ENCODE measurements at regions not wholly inside any gene's neighbourhood (a gene's known extent, or its start where the extent isn't known, plus 50 kb on each side); places are given as distances from the start of the nearest gene placed in this dataset.

DNA sequence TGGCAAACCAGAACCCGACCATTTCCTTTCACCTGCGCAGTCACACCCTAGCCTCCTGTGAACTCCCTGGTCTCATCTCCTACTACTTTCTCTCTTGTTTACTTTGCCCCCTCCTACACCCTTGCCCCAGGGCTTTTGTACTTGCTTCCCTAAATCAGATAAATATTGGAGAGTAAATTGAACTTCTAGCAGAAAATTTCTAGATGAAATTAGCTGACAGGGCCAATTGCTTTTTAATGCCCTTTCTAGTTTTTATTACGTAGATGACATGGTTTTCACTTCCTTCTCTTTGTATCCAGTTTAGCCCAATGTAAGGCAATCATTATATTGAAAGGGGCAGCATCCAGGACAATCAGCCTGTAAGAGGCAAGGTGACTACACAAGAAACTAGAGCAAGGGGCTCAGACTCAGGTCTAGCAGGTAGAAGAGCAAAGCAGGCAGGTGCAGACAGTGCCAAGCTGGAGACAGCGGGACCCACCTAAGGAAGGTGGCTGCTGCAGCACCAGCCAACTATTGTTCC lies 56.2 kb upstream of the TOPAZ1 start:
- intact Hi-C loops (cut with DNase I): no loop called here
- TF ChIP-seq, protein P1, sequence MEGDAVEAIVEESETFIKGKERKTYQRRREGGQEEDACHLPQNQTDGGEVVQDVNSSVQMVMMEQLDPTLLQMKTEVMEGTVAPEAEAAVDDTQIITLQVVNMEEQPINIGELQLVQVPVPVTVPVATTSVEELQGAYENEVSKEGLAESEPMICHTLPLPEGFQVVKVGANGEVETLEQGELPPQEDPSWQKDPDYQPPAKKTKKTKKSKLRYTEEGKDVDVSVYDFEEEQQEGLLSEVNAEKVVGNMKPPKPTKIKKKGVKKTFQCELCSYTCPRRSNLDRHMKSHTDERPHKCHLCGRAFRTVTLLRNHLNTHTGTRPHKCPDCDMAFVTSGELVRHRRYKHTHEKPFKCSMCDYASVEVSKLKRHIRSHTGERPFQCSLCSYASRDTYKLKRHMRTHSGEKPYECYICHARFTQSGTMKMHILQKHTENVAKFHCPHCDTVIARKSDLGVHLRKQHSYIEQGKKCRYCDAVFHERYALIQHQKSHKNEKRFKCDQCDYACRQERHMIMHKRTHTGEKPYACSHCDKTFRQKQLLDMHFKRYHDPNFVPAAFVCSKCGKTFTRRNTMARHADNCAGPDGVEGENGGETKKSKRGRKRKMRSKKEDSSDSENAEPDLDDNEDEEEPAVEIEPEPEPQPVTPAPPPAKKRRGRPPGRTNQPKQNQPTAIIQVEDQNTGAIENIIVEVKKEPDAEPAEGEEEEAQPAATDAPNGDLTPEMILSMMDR (IDR thresholded peaks at IDR 0.05): no peak
- Histone ChIP-seq H3K27ac (no peak overlapping the region), H3K4me1 (no peaks in the 10 kb centered on the region), H3K36me3 (no peaks in the 10 kb centered on the region), H3K27me3 (no peaks in the 10 kb centered on the region), H3K4me3 (no peak overlapping the region), H3K9me3 (no peaks in the 10 kb centered on the region)
- ATAC-seq: no peak
- no peak for DNase-seq

GRCh38 chr3:44186111-44186672 lies 55.5 kb upstream of the TOPAZ1 start:
- Histone ChIP-seq H3K4me1 (no peaks in the 10 kb centered on the region), H3K4me3 (no peak overlapping the region), H3K27me3 (no peaks in the 10 kb centered on the region), H3K9me3 (peaks cover 0 to under 1% of the 10 kb centered on the region in 2 donors), H3K27ac (no peak overlapping the region), H3K36me3 (no peaks in the 10 kb centered on the region)
- ATAC-seq: no peak
- TF ChIP-seq, protein P1 (IDR thresholded peaks at IDR 0.05): no peak
- no peak for DNase-seq
- intact Hi-C loops (cut with DNase I): no loop called here

GRCh38 chr3:44186712-44187111 lies 55.0 kb upstream of the TOPAZ1 start:
- Histone ChIP-seq H3K27me3 (no peaks in the 10 kb centered on the region), H3K27ac (no peak overlapping the region), H3K4me1 (no peaks in the 10 kb centered on the region), H3K36me3 (no peaks in the 10 kb centered on the region), H3K9me3 (peaks cover 0 to 6% of the 10 kb centered on the region in 2 donors), H3K4me3 (no peak overlapping the region)
- no peak for ATAC-seq
- intact Hi-C loops (cut with DNase I): no loop called here
- TF ChIP-seq, protein P1 (IDR thresholded peaks at IDR 0.05): no peak
- no peak for DNase-seq

Small RNA genes in the stretch of these regions (microRNA-seq; reads per million reads assigned to microRNA genes)
- gene MIR138-1: 32.2 to 45.6 reads per million in 2 donors
